ENCODE measurements at regions not wholly inside any gene's neighbourhood (a gene's known extent, or its start where the extent isn't known, plus 50 kb on each side); places are given as distances from the start of the nearest gene placed in this dataset.
"Not testable (repeated sequence)": the region's sequence is repeated elsewhere in the genome, so short reads cannot be mapped to it uniquely, and the experiment has no call there.

DNA sequence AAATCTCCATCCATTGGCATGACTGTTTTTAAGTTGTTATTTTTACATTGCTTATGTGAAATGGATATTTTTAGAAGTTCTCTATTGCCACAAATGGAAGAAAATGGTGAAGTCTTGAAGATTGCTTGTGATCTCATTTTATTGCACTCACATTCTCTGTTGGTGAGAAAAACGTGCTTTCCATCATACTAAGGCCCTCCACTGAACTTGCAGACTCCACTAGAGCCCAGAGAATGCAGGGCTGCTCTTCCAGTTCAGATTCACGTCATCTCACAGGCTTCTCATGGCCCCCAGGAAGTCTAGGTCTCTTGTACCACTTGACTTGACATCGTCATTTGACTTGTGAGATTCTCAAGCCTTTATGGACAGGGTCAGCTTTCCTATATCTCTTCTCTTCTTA lies 254.8 kb upstream of the COPS8 start:
- no peaks in the 10 kb centered on the region for H3K4me1 Mint-ChIP-seq (ENCODE audit: low read depth)
- TF ChIP-seq, protein P1, sequence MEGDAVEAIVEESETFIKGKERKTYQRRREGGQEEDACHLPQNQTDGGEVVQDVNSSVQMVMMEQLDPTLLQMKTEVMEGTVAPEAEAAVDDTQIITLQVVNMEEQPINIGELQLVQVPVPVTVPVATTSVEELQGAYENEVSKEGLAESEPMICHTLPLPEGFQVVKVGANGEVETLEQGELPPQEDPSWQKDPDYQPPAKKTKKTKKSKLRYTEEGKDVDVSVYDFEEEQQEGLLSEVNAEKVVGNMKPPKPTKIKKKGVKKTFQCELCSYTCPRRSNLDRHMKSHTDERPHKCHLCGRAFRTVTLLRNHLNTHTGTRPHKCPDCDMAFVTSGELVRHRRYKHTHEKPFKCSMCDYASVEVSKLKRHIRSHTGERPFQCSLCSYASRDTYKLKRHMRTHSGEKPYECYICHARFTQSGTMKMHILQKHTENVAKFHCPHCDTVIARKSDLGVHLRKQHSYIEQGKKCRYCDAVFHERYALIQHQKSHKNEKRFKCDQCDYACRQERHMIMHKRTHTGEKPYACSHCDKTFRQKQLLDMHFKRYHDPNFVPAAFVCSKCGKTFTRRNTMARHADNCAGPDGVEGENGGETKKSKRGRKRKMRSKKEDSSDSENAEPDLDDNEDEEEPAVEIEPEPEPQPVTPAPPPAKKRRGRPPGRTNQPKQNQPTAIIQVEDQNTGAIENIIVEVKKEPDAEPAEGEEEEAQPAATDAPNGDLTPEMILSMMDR (IDR thresholded peaks at IDR 0.05): no peak
- H3K27ac Mint-ChIP-seq: no peak overlapping the region
- no peak for DNase-seq
- peaks cover 2% of the 10 kb centered on the region; the same call in 1 of the 2 replicates for H3K36me3 Mint-ChIP-seq (ENCODE audit: low read depth)
- peaks cover 6% of the 10 kb centered on the region for H3K27me3 Mint-ChIP-seq (ENCODE audit: insufficient read depth)
- no peak overlapping the region for H3K4me3 Mint-ChIP-seq
- H3K9me3 Mint-ChIP-seq: peaks cover 8% of the 10 kb centered on the region

DNA sequence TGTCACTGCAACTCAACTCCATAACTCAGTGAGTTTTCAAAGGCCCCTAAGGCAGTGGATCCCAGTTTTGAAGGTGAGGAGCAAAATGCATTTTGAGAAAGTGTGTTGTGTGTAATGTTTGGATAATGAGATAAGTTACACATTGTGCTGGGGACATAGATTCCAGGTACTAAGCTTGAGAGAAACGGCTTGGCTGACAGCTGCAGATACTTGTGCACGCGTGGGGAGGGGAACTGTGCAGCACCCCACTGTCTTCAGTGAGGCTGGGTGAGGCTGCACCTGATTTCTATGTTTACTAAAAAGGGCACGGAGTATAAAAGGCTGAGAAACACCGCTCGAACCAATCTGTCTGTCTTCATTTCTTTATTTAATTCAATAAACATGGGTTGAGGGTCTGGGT lies 254.0 kb upstream of the COPS8 start:
- Mint-ChIP-seq H3K27me3 (ENCODE audit: insufficient read depth) (peaks cover 6% of the 10 kb centered on the region), H3K9me3 (peaks cover 14% of the 10 kb centered on the region), H3K4me1 (ENCODE audit: low read depth) (no peaks in the 10 kb centered on the region), H3K27ac (no peak overlapping the region), H3K4me3 (no peak overlapping the region), H3K36me3 (ENCODE audit: low read depth) (peaks cover 6% of the 10 kb centered on the region; the same call in 1 of the 2 replicates)
- TF ChIP-seq, protein P1 (IDR thresholded peaks at IDR 0.05): no peak
- DNase-seq: no peak

DNA sequence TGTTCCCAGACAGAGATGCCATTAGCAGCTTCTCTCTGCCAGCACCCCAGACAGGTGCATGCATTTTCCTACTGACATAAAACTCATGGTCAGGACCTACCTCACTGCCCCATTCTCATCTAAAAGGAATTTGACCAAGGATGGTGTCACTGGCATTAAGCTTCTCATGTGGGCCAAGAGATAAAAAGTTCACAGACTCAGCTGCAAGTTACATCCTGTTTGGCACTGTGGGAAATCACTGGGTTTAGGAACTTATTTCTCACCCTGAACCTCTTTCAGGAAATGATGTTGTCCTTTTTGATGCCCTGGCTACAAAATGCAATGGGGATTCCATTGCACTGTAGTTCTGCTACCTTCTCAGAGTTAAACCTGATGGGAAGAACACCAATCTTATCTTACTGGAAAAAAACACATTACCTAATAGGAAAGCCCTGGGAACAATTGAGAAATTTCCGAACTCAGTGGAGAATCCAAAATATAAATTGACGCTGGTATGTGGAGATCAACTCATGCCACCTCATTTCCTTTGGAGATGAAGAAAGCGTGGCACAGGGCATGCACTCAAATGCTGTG lies 252.1 kb upstream of the COPS8 start:
- Mint-ChIP-seq H3K27ac (no peak overlapping the region), H3K36me3 (ENCODE audit: low read depth) (peaks cover 6% of the 10 kb centered on the region; the same call in 1 of the 2 replicates), H3K4me1 (ENCODE audit: low read depth) (no peaks in the 10 kb centered on the region), H3K9me3 (peaks cover 14% of the 10 kb centered on the region), H3K4me3 (no peak overlapping the region), H3K27me3 (ENCODE audit: insufficient read depth) (peaks cover 6% of the 10 kb centered on the region; the same call in 1 of the 2 replicates)
- DNase-seq: no peak
- TF ChIP-seq, protein P1 (IDR thresholded peaks at IDR 0.05): no peak

DNA sequence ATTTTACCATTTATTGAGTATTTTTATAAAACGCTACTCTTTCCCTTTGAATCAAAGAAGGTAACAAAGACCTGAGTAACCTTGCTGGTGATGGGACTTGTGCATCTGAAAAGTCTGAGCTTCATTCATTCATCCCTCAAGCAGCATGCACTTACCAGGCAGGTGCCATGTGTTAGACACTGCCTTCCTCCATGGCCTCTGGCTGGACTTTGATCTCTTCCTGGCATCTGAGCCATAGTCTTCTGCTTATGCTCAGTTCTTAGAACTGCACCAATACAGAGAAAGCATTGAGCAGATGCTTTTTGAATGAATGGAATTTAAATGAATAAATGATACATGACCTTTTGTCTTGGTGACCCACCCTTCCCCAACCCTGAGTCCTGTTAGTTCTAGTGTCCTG lies 251.4 kb upstream of the COPS8 start:
- no peak overlapping the region for H3K27ac Mint-ChIP-seq
- H3K36me3 Mint-ChIP-seq (ENCODE audit: low read depth): peaks cover 6% of the 10 kb centered on the region; the same call in 1 of the 2 replicates
- H3K4me1 Mint-ChIP-seq (ENCODE audit: low read depth): no peaks in the 10 kb centered on the region
- no peak overlapping the region for H3K4me3 Mint-ChIP-seq
- TF ChIP-seq, protein P1 (IDR thresholded peaks at IDR 0.05): no peak
- H3K27me3 Mint-ChIP-seq (ENCODE audit: insufficient read depth): peaks cover 6% of the 10 kb centered on the region; the same call in 1 of the 2 replicates
- no peak for DNase-seq
- H3K9me3 Mint-ChIP-seq: peaks cover 14% of the 10 kb centered on the region

DNA sequence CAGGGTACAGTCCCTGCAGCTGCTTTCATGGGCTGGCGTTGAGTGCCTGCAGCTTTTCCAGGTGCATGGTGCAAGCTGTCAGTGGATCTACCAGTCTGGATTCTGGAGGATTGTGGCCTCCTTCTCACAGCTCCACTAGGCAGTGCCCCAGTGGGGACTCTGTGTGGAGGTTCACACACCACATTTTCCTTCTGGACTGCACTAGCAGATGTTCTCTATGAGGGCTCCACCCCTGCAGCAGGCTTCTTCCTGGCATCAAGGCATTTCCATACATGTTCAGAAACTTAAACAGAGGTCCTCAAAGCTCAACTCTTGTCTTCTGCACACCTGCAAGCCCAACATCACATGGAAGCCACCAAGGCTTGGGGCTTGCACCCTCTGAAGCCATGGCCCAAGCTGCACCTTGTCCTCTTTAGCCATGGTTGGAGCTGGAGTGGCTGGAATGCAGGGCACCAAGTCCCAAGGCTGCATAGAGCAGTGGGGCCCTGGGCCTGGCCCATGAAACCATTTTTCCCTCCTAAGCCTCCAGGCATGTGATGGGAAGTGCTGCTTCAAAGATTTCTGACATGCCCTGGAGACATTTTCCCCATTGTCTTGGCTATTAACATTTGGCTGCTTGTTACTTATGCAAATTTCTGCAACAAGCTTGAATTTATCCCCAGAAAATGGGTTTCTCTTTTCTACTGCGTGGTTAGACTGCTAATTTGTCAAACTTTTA lies 250.2 kb upstream of the COPS8 start:
- DNase-seq: no peak
- no peak overlapping the region for H3K27ac Mint-ChIP-seq
- peaks cover 6% of the 10 kb centered on the region; the same call in 1 of the 2 replicates for H3K36me3 Mint-ChIP-seq (ENCODE audit: low read depth)
- no peak overlapping the region for H3K4me3 Mint-ChIP-seq
- H3K4me1 Mint-ChIP-seq (ENCODE audit: low read depth): no peaks in the 10 kb centered on the region
- TF ChIP-seq, protein P1 (IDR thresholded peaks at IDR 0.05): no peak
- H3K27me3 Mint-ChIP-seq (ENCODE audit: insufficient read depth): peaks cover 6% of the 10 kb centered on the region; the same call in 1 of the 2 replicates
- H3K9me3 Mint-ChIP-seq: peaks cover 14% of the 10 kb centered on the region

DNA sequence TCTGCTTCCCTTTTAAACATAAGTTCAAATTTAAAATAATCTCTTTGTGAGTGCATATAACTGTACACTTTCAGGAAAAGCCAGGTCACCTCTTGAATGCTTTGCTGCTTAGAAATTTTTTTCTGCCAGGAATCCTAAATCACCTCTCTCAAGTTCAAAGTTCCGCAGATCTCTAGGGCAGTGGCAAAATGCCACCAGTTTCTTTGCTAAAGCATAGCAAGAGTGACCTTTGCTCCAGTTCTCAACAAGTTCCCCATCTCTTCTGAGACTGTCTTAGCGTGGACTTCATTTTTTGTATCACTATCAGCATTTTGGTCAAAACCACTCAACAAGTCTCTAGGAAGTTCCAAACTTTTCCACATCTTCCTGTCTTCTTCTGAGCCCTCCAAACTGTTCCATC lies 249.7 kb upstream of the COPS8 start:
- peaks cover 14% of the 10 kb centered on the region for H3K9me3 Mint-ChIP-seq
- H3K36me3 Mint-ChIP-seq (ENCODE audit: low read depth); H3K4me3 Mint-ChIP-seq; H3K4me1 Mint-ChIP-seq (ENCODE audit: low read depth); DNase-seq; H3K27ac Mint-ChIP-seq; H3K27me3 Mint-ChIP-seq (ENCODE audit: insufficient read depth): not testable (repeated sequence)

All from HFFc6 (cell line).